ENCODE measurements at regions not wholly inside any gene's neighbourhood (a gene's known extent, or its start where the extent isn't known, plus 50 kb on each side); places are given as distances from the start of the nearest gene placed in this dataset.

- WGBS (ENCODE audit: insufficient coverage, low lambda C conversion rate): 90% methylated on average over 1 of the region's 3 CpGs
- Histone ChIP-seq H3K27ac (ENCODE audit: low read length) (no peak overlapping the region), H3K27me3 (ENCODE audit: control insufficient read depth, insufficient read depth, low read length) (no peaks in the 10 kb centered on the region), H3K4me1 (ENCODE audit: control insufficient read depth, insufficient read depth, low read length) (no peaks in the 10 kb centered on the region), H3K36me3 (ENCODE audit: control insufficient read depth, insufficient read depth, low read length) (no peaks in the 10 kb centered on the region), H3K4me3 (ENCODE audit: low read length) (no peak overlapping the region), H3K9me3 (ENCODE audit: control insufficient read depth, low read depth, low read length) (no peaks in the 10 kb centered on the region)
- no peak for DNase-seq
Observed at GRCh38 chr3:82783194-82783593, 1021.7 kb upstream of the GBE1 start.

GRCh38 chr3:82773207-82773606, 1011.8 kb upstream of the GBE1 start:
- 93% methylated on average over 3 of the region's 4 CpGs for WGBS (ENCODE audit: insufficient coverage, low lambda C conversion rate)
- Histone ChIP-seq H3K27ac (ENCODE audit: low read length) (no peak overlapping the region), H3K4me1 (ENCODE audit: control insufficient read depth, insufficient read depth, low read length) (no peaks in the 10 kb centered on the region), H3K4me3 (ENCODE audit: low read length) (no peak overlapping the region), H3K9me3 (ENCODE audit: control insufficient read depth, low read depth, low read length) (no peaks in the 10 kb centered on the region), H3K36me3 (ENCODE audit: control insufficient read depth, insufficient read depth, low read length) (no peaks in the 10 kb centered on the region), H3K27me3 (ENCODE audit: control insufficient read depth, insufficient read depth, low read length) (no peaks in the 10 kb centered on the region)
- DNase-seq: no peak

GRCh38 chr3:82764521-82764920, 1003.1 kb upstream of the GBE1 start:
- no CpG with 5 or more reads among the region's 1 CpG for WGBS (ENCODE audit: insufficient coverage, low lambda C conversion rate)

GRCh38 chr3:82761858-82762257, 1000.4 kb upstream of the GBE1 start:
- WGBS (ENCODE audit: insufficient coverage, low lambda C conversion rate): no CpG with 5 or more reads among the region's 1 CpG
- Histone ChIP-seq H3K27me3 (ENCODE audit: control insufficient read depth, insufficient read depth, low read length) (no peaks in the 10 kb centered on the region), H3K4me1 (ENCODE audit: control insufficient read depth, insufficient read depth, low read length) (no peaks in the 10 kb centered on the region)

More at GRCh38 chr3:82764521-82764920, 1003.1 kb upstream of the GBE1 start:
- Histone ChIP-seq H3K9me3 (ENCODE audit: control insufficient read depth, low read depth, low read length) (no peaks in the 10 kb centered on the region), H3K27ac (ENCODE audit: low read length) (no peak overlapping the region), H3K4me1 (ENCODE audit: control insufficient read depth, insufficient read depth, low read length) (no peaks in the 10 kb centered on the region), H3K36me3 (ENCODE audit: control insufficient read depth, insufficient read depth, low read length) (no peaks in the 10 kb centered on the region), H3K4me3 (ENCODE audit: low read length) (no peak overlapping the region), H3K27me3 (ENCODE audit: control insufficient read depth, insufficient read depth, low read length) (no peaks in the 10 kb centered on the region)
- no peak for DNase-seq

GRCh38 chr3:82745544-82745943, 984.1 kb upstream of the GBE1 start:
- Histone ChIP-seq H3K27me3 (ENCODE audit: control insufficient read depth, insufficient read depth, low read length) (no peaks in the 10 kb centered on the region), H3K36me3 (ENCODE audit: control insufficient read depth, insufficient read depth, low read length) (no peaks in the 10 kb centered on the region), H3K4me3 (ENCODE audit: low read length) (no peak overlapping the region), H3K9me3 (ENCODE audit: control insufficient read depth, low read depth, low read length) (no peaks in the 10 kb centered on the region), H3K27ac (ENCODE audit: low read length) (no peak overlapping the region), H3K4me1 (ENCODE audit: control insufficient read depth, insufficient read depth, low read length) (no peaks in the 10 kb centered on the region)
- no CpG with 5 or more reads among the region's 1 CpG for WGBS (ENCODE audit: insufficient coverage, low lambda C conversion rate)
- DNase-seq: no peak

More at GRCh38 chr3:82761858-82762257, 1000.4 kb upstream of the GBE1 start:
- Histone ChIP-seq H3K36me3 (ENCODE audit: control insufficient read depth, insufficient read depth, low read length) (no peaks in the 10 kb centered on the region), H3K9me3 (ENCODE audit: control insufficient read depth, low read depth, low read length) (no peaks in the 10 kb centered on the region), H3K4me3 (ENCODE audit: low read length) (no peak overlapping the region), H3K27ac (ENCODE audit: low read length) (no peak overlapping the region)
- DNase-seq: no peak

- no peaks in the 10 kb centered on the region for H3K4me1 ChIP-seq (ENCODE audit: control insufficient read depth, insufficient read depth, low read length)
- DNase-seq: no peak
- no peak overlapping the region for H3K27ac ChIP-seq (ENCODE audit: low read length)
- no peaks in the 10 kb centered on the region for H3K36me3 ChIP-seq (ENCODE audit: control insufficient read depth, insufficient read depth, low read length)
- H3K4me3 ChIP-seq (ENCODE audit: low read length): no peak overlapping the region
- no peaks in the 10 kb centered on the region for H3K27me3 ChIP-seq (ENCODE audit: control insufficient read depth, insufficient read depth, low read length)
- H3K9me3 ChIP-seq (ENCODE audit: control insufficient read depth, low read depth, low read length): no peaks in the 10 kb centered on the region
- WGBS (ENCODE audit: insufficient coverage, low lambda C conversion rate): no CpG with 5 or more reads among the region's 5 CpGs
Observed at GRCh38 chr3:82743196-82743595, 981.8 kb upstream of the GBE1 start.

- Histone ChIP-seq H3K36me3 (ENCODE audit: control insufficient read depth, insufficient read depth, low read length) (no peaks in the 10 kb centered on the region), H3K27ac (ENCODE audit: low read length) (no peak overlapping the region), H3K4me1 (ENCODE audit: control insufficient read depth, insufficient read depth, low read length) (no peaks in the 10 kb centered on the region), H3K27me3 (ENCODE audit: control insufficient read depth, insufficient read depth, low read length) (no peaks in the 10 kb centered on the region), H3K4me3 (ENCODE audit: low read length) (no peak overlapping the region), H3K9me3 (ENCODE audit: control insufficient read depth, low read depth, low read length) (no peaks in the 10 kb centered on the region)
- WGBS (ENCODE audit: insufficient coverage, low lambda C conversion rate): no CpG with 5 or more reads among the region's 2 CpGs
- no peak for DNase-seq
Observed at GRCh38 chr3:82741346-82741745, 979.9 kb upstream of the GBE1 start.

GRCh38 chr3:82739390-82739789, 977.9 kb upstream of the GBE1 start:
- Histone ChIP-seq H3K4me3 (ENCODE audit: low read length) (no peak overlapping the region), H3K9me3 (ENCODE audit: control insufficient read depth, low read depth, low read length) (no peaks in the 10 kb centered on the region), H3K4me1 (ENCODE audit: control insufficient read depth, insufficient read depth, low read length) (no peaks in the 10 kb centered on the region), H3K36me3 (ENCODE audit: control insufficient read depth, insufficient read depth, low read length) (no peaks in the 10 kb centered on the region), H3K27ac (ENCODE audit: low read length) (no peak overlapping the region), H3K27me3 (ENCODE audit: control insufficient read depth, insufficient read depth, low read length) (no peaks in the 10 kb centered on the region)
- no peak for DNase-seq
- WGBS (ENCODE audit: insufficient coverage, low lambda C conversion rate): no CpG with 5 or more reads among the region's 1 CpG

GRCh38 chr3:82736696-82737277, 975.3 kb upstream of the GBE1 start:
- Histone ChIP-seq H3K9me3 (ENCODE audit: control insufficient read depth, low read depth, low read length) (no peaks in the 10 kb centered on the region), H3K4me3 (ENCODE audit: low read length) (no peak overlapping the region), H3K36me3 (ENCODE audit: control insufficient read depth, insufficient read depth, low read length) (no peaks in the 10 kb centered on the region), H3K4me1 (ENCODE audit: control insufficient read depth, insufficient read depth, low read length) (no peaks in the 10 kb centered on the region), H3K27me3 (ENCODE audit: control insufficient read depth, insufficient read depth, low read length) (no peaks in the 10 kb centered on the region), H3K27ac (ENCODE audit: low read length) (no peak overlapping the region)
- no peak for DNase-seq
- WGBS (ENCODE audit: insufficient coverage, low lambda C conversion rate): 100% methylated on average over 1 of the region's 5 CpGs

GRCh38 chr3:82715091-82715856, 953.8 kb upstream of the GBE1 start:
- no peak for DNase-seq
- H3K27me3 ChIP-seq (ENCODE audit: control insufficient read depth, insufficient read depth, low read length): no peaks in the 10 kb centered on the region
- H3K27ac ChIP-seq (ENCODE audit: low read length): no peak overlapping the region
- peaks cover 10% of the 10 kb centered on the region for H3K9me3 ChIP-seq (ENCODE audit: control insufficient read depth, low read depth, low read length)
- no peaks in the 10 kb centered on the region for H3K36me3 ChIP-seq (ENCODE audit: control insufficient read depth, insufficient read depth, low read length)
- WGBS (ENCODE audit: insufficient coverage, low lambda C conversion rate): no CpG with 5 or more reads among the region's 53 CpGs
- H3K4me3 ChIP-seq (ENCODE audit: low read length): no peak overlapping the region
- H3K4me1 ChIP-seq (ENCODE audit: control insufficient read depth, insufficient read depth, low read length): no peaks in the 10 kb centered on the region

- Histone ChIP-seq H3K4me1 (ENCODE audit: control insufficient read depth, insufficient read depth, low read length) (no peaks in the 10 kb centered on the region), H3K27me3 (ENCODE audit: control insufficient read depth, insufficient read depth, low read length) (no peaks in the 10 kb centered on the region), H3K4me3 (ENCODE audit: low read length) (no peak overlapping the region), H3K36me3 (ENCODE audit: control insufficient read depth, insufficient read depth, low read length) (no peaks in the 10 kb centered on the region), H3K9me3 (ENCODE audit: control insufficient read depth, low read depth, low read length) (no peaks in the 10 kb centered on the region), H3K27ac (ENCODE audit: low read length) (no peak overlapping the region)
- WGBS (ENCODE audit: insufficient coverage, low lambda C conversion rate): no CpG with 5 or more reads among the region's 4 CpGs
- no peak for DNase-seq
Observed at GRCh38 chr3:82707035-82707434, 945.6 kb upstream of the GBE1 start.

Data from large intestine (tissue), 3 donors.